ENCODE measurements at regions not wholly inside any gene's neighbourhood (a gene's known extent, or its start where the extent isn't known, plus 50 kb on each side); places are given as distances from the start of the nearest gene placed in this dataset.

DNA sequence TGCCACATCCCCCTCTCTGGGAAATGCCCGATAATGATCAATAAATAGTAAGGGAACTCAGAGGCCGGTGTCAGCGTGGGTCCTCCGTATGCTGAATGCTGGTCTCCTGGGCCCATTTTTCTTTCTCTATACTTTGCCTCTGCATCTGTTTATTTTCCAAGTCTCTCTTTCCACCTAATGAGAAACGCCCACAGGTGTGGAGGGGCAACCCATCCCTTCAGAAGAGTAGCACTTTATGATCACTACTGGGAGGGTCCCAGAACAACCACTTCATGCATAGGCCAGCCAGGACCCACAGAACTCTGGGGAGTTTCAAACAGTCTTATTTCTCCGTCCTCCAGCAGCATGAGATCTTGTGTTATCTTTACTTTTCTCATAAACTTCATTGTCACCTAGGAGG is 100.1 kb downstream of the CEP44 start:
- TF ChIP-seq, protein P1, sequence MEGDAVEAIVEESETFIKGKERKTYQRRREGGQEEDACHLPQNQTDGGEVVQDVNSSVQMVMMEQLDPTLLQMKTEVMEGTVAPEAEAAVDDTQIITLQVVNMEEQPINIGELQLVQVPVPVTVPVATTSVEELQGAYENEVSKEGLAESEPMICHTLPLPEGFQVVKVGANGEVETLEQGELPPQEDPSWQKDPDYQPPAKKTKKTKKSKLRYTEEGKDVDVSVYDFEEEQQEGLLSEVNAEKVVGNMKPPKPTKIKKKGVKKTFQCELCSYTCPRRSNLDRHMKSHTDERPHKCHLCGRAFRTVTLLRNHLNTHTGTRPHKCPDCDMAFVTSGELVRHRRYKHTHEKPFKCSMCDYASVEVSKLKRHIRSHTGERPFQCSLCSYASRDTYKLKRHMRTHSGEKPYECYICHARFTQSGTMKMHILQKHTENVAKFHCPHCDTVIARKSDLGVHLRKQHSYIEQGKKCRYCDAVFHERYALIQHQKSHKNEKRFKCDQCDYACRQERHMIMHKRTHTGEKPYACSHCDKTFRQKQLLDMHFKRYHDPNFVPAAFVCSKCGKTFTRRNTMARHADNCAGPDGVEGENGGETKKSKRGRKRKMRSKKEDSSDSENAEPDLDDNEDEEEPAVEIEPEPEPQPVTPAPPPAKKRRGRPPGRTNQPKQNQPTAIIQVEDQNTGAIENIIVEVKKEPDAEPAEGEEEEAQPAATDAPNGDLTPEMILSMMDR (IDR thresholded peaks at IDR 0.05; ENCODE audit: insufficient read depth, low read length, poor library complexity, severe bottlenecking) = no peak
- no peak for TF ChIP-seq EZH2phosphoT487 (conservative IDR thresholded peaks at IDR 0.05; ENCODE audit: low read length)

All from SU-DHL-6 (cell line).